Epithelial cell of esophagus (primary cell): ENCODE measurements at regions not wholly inside any gene's neighbourhood (a gene's known extent, or its start where the extent isn't known, plus 50 kb on each side); places are given as distances from the start of the nearest gene placed in this dataset.

ENCODE experiments used
- DNase-seq: peaks from one replicate; pipeline ENCODE4 v3.0.0; 2010; ENCODE audit warnings: low read depth
- H3K4me3 ChIP-seq: 2 replicates; pipeline ENCODE4 v1.5.1; 2011; ENCODE audit warnings: mild to moderate bottlenecking, low read length, control low read depth
- CTCF ChIP-seq: IDR thresholded peaks from 2 replicates; pipeline ENCODE4 v1.5.1; 2011; ENCODE audit warnings: low read depth, mild to moderate bottlenecking, low read length, control low read depth, inconsistent platforms; ENCODE audit not compliant: insufficient read depth; ENCODE audit errors: missing control alignments

GRCh38 chr17:77814091-77814772, 144.3 kb upstream of the TNRC6C start:
- no peak for TF ChIP-seq CTCF
- no peak overlapping the region for H3K4me3 ChIP-seq
- DNase-seq: no peak

DNA sequence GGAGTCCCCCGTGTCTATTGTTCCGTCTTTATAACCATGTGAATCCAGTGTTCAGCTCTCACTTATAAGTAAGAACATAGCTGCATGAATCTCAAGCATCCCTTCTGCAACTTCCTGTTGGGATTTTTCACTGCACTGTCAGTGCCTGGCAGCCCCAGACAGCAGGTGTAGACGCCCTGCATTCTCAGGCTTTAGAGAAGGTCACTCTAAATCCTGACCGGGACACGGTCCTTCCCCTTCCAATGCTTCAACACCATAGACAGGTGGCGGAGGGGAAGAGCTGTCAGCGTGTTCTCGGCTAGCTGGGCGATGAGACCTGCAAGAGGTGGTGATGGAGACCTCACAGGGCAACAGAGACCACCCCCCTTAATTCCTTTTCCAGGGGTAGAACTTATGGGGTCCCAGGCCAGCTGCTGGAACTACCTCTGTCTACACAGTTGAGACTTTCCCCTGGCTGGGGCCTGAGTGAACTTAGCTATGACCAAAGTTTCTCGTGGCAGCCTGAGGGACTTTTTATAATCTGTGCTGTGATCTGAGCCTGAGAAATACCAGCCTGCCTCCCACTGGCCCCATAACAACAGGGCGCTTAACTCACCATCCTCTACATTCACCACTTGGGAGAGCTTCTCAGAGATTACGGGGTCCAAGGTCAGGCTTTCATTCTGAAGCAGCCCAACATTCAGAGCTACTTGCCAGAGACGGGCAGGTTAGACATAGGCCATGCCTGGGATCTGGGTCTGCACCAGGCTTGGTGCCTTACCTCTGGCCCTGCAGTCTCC, 143.2 kb upstream of the TNRC6C start:
- no peak for TF ChIP-seq CTCF
- H3K4me3 ChIP-seq: no peak overlapping the region
- no peak for DNase-seq

- DNase-seq: no peak
- H3K4me3 ChIP-seq: no peak overlapping the region
- TF ChIP-seq CTCF: no peak
These were observed 140.6 kb upstream of the TNRC6C start for GRCh38 chr17:77817953-77818352.

DNA sequence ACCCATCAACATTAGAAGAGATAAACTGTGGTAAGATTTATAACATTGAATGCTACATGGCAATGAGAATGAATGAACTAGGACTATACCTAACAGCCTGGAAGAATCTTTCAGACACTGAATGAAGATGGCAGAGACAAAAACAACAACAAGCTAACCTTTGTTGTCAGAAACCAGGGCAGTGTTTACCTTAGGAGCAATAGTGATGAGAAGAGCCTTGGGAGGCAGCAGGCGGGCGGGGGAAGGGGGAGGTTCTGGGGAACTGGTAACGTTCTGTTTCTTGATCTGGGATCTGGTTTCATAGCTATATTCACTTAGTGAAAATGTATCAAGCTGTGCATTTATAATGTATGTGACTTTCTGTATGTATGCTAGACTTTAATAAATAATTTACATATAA, 139.0 kb upstream of the TNRC6C start:
- no peak for DNase-seq
- H3K4me3 ChIP-seq: no peak overlapping the region
- no peak for TF ChIP-seq CTCF

GRCh38 chr17:77821114-77821513, 137.4 kb upstream of the TNRC6C start:
- TF ChIP-seq CTCF: no peak
- no peak for DNase-seq
- no peak overlapping the region for H3K4me3 ChIP-seq

DNA sequence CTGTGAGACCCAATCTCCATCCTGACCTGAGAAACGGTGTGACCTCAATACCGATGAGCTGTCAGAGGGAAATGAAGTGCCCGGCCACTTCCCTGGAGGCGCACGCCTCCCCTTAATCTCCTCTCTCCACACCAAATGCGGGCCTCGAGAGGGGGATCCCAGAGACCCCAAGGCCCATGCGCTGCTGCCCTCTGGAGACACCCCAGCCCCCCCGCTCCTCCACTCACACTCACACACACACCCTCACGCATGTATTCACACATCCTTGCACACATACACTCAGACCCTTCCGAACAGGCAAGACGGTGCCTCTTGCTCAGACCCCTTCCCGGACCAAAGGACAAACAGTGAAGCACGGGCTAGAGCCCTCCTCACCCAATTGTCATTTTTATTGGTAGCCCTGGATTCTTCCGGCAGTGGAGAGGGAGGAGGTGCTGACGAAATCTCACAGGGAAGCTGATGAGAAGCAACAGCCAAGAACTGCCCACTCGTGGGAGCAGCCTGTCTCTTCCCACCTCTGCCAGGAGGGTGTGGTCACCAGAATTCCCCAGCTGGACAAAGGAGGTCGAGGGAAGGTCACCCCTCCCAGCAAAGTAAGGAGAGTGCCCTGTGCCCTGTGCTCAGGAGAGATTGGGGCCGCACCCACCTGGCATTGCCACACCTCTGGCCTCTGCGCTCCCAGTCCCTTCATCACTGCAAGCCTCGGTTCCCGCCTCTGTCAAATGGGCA, 136.0 kb upstream of the TNRC6C start:
- no peak for DNase-seq
- TF ChIP-seq CTCF: no peak
- H3K4me3 ChIP-seq: no peak overlapping the region
